Stimulated activated CD8-positive, alpha-beta memory T cell treated with anti-CD3 and anti-CD28 coated beads, Interleukin-12 subunit alpha, Interleukin-12 subunit beta, amount 100 ng/mL, for 24 hours (primary cell): ENCODE measurements at regions not wholly inside any gene's neighbourhood (a gene's known extent, or its start where the extent isn't known, plus 50 kb on each side); places are given as distances from the start of the nearest gene placed in this dataset.
"Not testable (repeated sequence)": the region's sequence is repeated elsewhere in the genome, so short reads cannot be mapped to it uniquely, and the experiment has no call there.

Experiments
- DNase-seq: peaks from one replicate; pipeline ENCODE4 v3.0.0-alpha.2; 2020; ENCODE audit errors: extremely low read depth

GRCh38 chr12:31821484-31821883 lies 92.7 kb upstream of the AMN1 start:
- DNase-seq, result no peak

GRCh38 chr12:31820832-31821231 lies 92.0 kb upstream of the AMN1 start:
- no peak for DNase-seq

GRCh38 chr12:31819427-31819826 lies 90.6 kb upstream of the AMN1 start:
- no peak for DNase-seq

- no peak for DNase-seq
These were observed 89.9 kb upstream of the AMN1 start for GRCh38 chr12:31818623-31819268.

GRCh38 chr12:31817120-31817519 lies 88.3 kb upstream of the AMN1 start:
- DNase-seq, result no peak

GRCh38 chr12:31815096-31815495 lies 86.3 kb upstream of the AMN1 start:
- no peak for DNase-seq

GRCh38 chr12:31813305-31813704 lies 84.5 kb upstream of the AMN1 start:
- DNase-seq, result no peak

GRCh38 chr12:31807773-31808097 lies 78.9 kb upstream of the AMN1 start:
- no peak for DNase-seq

- not testable (repeated sequence) for DNase-seq
These were observed 78.4 kb upstream of the AMN1 start for GRCh38 chr12:31807081-31807772.

- not testable (repeated sequence) for DNase-seq
These were observed 76.9 kb upstream of the AMN1 start for GRCh38 chr12:31805681-31806080.

- DNase-seq, result not testable (repeated sequence)
These were observed 75.9 kb upstream of the AMN1 start for GRCh38 chr12:31804707-31805106.

- DNase-seq, result no peak
These were observed 75.3 kb upstream of the AMN1 start for GRCh38 chr12:31804185-31804504.

- DNase-seq, result no peak
These were observed 74.7 kb upstream of the AMN1 start for GRCh38 chr12:31803306-31804184.

GRCh38 chr12:31801872-31802271 lies 73.1 kb upstream of the AMN1 start:
- DNase-seq, result no peak

GRCh38 chr12:31797230-31797872 lies 68.5 kb upstream of the AMN1 start:
- no peak for DNase-seq

- DNase-seq, result no peak
These were observed 67.6 kb upstream of the AMN1 start for GRCh38 chr12:31796270-31796951.

- DNase-seq, result no peak
These were observed 65.9 kb upstream of the AMN1 start for GRCh38 chr12:31794745-31795144.

GRCh38 chr12:31791265-31791664 lies 62.4 kb upstream of the AMN1 start:
- DNase-seq, result not testable (repeated sequence)

- DNase-seq, result no peak
These were observed 61.9 kb upstream of the AMN1 start for GRCh38 chr12:31790759-31791158.

- DNase-seq, result no peak
These were observed 56.5 kb upstream of the AMN1 start for GRCh38 chr12:31785318-31785717.

GRCh38 chr12:31783996-31784645 lies 55.3 kb upstream of the AMN1 start:
- DNase-seq, result no peak
